GM13976 (cell line): ENCODE measurements at regions not wholly inside any gene's neighbourhood (a gene's known extent, or its start where the extent isn't known, plus 50 kb on each side); places are given as distances from the start of the nearest gene placed in this dataset.

Experiments
- DNase-seq: peaks from one replicate; pipeline ENCODE4 v3.0.0; 2012; ENCODE audit warnings: low spot score
- in situ Hi-C: fragments of 300-500 bp; cut with MboI; formaldehyde crosslinking; loops from one replicate; pipeline ENCODE4 v1.12.0; 2022; ENCODE audit warnings: low sequenced_read_pairs, mixed read lengths, inconsistent platforms; ENCODE audit not compliant: unreplicated experiment
- TF ChIP-seq, protein P1 (sequence below): IDR thresholded peaks from 2 replicates; pipeline ENCODE4 v1.5.1; 2012; ENCODE audit warnings: borderline replicate concordance, mild to moderate bottlenecking; ENCODE audit not compliant: insufficient read depth; ENCODE audit errors: extremely low read depth, missing control alignments, control extremely low read depth

DNA sequence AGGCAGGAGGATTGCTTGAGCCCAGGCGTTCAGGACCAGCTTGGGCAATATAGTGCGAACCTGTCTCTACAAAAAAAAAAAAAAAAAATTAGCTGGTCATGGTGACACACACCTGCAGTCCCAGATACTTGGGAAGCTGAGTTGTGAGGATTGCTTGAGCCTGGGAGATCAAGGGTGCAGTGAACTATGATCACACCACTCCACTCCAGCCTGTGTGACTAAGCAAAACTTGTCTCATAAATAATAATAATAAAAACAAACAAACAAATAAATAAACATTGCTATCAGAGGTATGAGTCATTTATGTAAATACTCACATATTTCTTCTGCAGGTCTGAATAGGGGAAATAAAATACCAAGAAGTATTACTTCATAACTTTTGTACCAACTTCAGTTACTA lies 1372.7 kb upstream of the AGA start:
- no peak for DNase-seq
- in situ Hi-C loops: no loop called here
- TF ChIP-seq, protein P1, sequence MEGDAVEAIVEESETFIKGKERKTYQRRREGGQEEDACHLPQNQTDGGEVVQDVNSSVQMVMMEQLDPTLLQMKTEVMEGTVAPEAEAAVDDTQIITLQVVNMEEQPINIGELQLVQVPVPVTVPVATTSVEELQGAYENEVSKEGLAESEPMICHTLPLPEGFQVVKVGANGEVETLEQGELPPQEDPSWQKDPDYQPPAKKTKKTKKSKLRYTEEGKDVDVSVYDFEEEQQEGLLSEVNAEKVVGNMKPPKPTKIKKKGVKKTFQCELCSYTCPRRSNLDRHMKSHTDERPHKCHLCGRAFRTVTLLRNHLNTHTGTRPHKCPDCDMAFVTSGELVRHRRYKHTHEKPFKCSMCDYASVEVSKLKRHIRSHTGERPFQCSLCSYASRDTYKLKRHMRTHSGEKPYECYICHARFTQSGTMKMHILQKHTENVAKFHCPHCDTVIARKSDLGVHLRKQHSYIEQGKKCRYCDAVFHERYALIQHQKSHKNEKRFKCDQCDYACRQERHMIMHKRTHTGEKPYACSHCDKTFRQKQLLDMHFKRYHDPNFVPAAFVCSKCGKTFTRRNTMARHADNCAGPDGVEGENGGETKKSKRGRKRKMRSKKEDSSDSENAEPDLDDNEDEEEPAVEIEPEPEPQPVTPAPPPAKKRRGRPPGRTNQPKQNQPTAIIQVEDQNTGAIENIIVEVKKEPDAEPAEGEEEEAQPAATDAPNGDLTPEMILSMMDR: no peak

DNA sequence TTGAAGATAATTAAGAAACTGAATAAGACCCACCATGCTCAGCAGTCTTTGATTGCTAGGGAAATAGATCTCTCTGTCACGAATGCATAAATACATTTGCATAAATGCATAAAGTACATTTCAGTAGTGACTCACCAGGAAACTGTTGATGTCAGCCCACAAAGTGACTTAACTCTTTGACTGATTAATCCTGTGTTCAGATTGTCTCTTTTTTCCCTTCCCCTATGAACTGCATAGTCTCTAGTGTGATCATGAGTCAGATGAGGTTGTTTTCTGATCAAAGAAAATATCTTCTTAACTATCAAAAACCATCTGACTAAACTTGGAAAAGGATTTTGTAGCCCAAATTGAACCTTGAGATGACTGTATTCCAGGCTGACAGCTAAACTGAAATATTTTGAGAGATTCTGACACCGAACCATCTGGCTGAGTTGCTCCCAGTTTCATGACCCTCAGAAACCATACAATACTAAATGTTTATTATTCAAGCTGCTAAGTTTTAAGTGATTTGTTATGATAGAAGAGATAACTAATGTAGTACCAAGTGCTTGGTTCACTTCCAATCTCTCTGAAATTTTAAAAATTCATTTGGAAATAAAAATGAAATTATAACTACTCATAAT lies 1381.5 kb upstream of the AGA start:
- DNase-seq: no peak
- TF ChIP-seq, protein P1: no peak
- in situ Hi-C loops: no loop called here

DNA sequence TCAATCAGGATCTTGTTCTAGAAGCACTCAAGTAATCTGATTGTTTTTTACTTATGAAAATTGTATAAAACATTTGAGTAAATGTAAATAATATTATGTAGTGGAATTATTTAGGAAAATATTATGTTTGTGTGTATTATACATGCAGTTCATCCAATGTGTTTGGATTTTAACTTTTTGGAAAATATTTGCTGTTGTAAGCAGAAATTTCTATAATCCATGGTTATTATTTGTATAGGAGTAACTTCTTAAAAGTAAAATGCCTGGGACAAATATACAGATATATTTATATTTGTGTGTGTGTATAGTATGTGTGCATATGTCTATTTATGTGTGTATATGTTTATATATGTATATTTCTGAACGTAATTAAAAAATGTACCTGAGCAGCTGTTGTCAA lies 1394.6 kb upstream of the AGA start:
- TF ChIP-seq, protein P1: no peak
- no peak for DNase-seq
- in situ Hi-C loops: no loop called here

- TF ChIP-seq, protein P1: no peak
- DNase-seq: no peak
- in situ Hi-C loops: no loop called here
These were observed 1396.5 kb upstream of the AGA start for GRCh38 chr4:178838776-178839175.

GRCh38 chr4:178856139-178856800 lies 1414.0 kb upstream of the AGA start:
- DNase-seq: no peak

GRCh38 chr4:178871476-178871875 lies 1429.2 kb upstream of the AGA start:
- no peak for DNase-seq
- in situ Hi-C loops: no loop called here
- TF ChIP-seq, protein P1: no peak

More at GRCh38 chr4:178856139-178856800, 1414.0 kb upstream of the AGA start:
- in situ Hi-C loops: no loop called here
- TF ChIP-seq, protein P1: no peak
